MM.1S (cell line): ENCODE measurements at regions not wholly inside any gene's neighbourhood (a gene's known extent, or its start where the extent isn't known, plus 50 kb on each side); places are given as distances from the start of the nearest gene placed in this dataset.

ENCODE experiments used
- DNase-seq: peaks from one replicate; pipeline ENCODE4 v3.0.0-alpha.2; 2015
- H2AFZ ChIP-seq: fragments of 300-600 bp; sonication (generic); 2 replicates; pipeline ENCODE4 v1.6.0; 2016; ENCODE audit warnings: antibody characterized with exemption, low read length
- H3F3A ChIP-seq: fragments of 300-600 bp; sonication (generic); 2 replicates; pipeline ENCODE4 v1.6.1; 2016; ENCODE audit warnings: mild to moderate bottlenecking, antibody characterized with exemption, low read length, moderate library complexity, mixed read lengths; ENCODE audit not compliant: insufficient read depth
- H3K27ac ChIP-seq: fragments of 300-600 bp; sonication (generic); 2 replicates; pipeline ENCODE4 v1.5.1; 2016; ENCODE audit warnings: mild to moderate bottlenecking, low read length
- H3K27me3 ChIP-seq: fragments of 300-600 bp; sonication (generic); replicated peaks from 2 replicates; pipeline ENCODE4 v1.6.0; 2016; ENCODE audit warnings: low read length; ENCODE audit not compliant: insufficient read depth
- H3K36me3 ChIP-seq: fragments of 300-600 bp; sonication (generic); replicated peaks from 2 replicates; pipeline ENCODE4 v1.6.1; 2016; ENCODE audit warnings: mild to moderate bottlenecking, low read length, mixed read lengths; ENCODE audit not compliant: insufficient read depth
- H3K4me1 ChIP-seq: fragments of 300-600 bp; sonication (generic); 2 replicates; pipeline ENCODE4 v1.6.1; 2016; ENCODE audit warnings: low read length, mixed read lengths
- H3K4me2 ChIP-seq: fragments of 300-600 bp; sonication (generic); 2 replicates; pipeline ENCODE4 v1.6.0; 2016; ENCODE audit warnings: low read depth, low read length
- H3K4me3 ChIP-seq: fragments of 300-600 bp; sonication (generic); 2 replicates; pipeline ENCODE4 v1.5.1; 2016; ENCODE audit warnings: low read length, mixed read lengths
- H3K79me2 ChIP-seq: fragments of 300-600 bp; sonication (generic); 2 replicates; pipeline ENCODE4 v1.6.1; 2016; ENCODE audit warnings: mixed run types, low read length, mixed read lengths
- H3K9ac ChIP-seq: fragments of 300-600 bp; sonication (generic); 2 replicates; pipeline ENCODE4 v1.6.1; 2016; ENCODE audit warnings: low read length, mixed read lengths
- H3K9me2 ChIP-seq: fragments of 300-600 bp; sonication (generic); replicated peaks from 2 replicates; pipeline ENCODE4 v1.6.1; 2016; ENCODE audit warnings: mild to moderate bottlenecking, low read length, mixed read lengths; ENCODE audit not compliant: insufficient read depth
- H3K9me3 ChIP-seq: fragments of 300-600 bp; sonication (generic); replicated peaks from 2 replicates; pipeline ENCODE4 v1.6.1; 2016; ENCODE audit warnings: mild to moderate bottlenecking, low read length, mixed read lengths; ENCODE audit not compliant: insufficient read depth
- H4K20me1 ChIP-seq: fragments of 300-600 bp; sonication (generic); 2 replicates; pipeline ENCODE4 v1.6.1; 2016; ENCODE audit warnings: mild to moderate bottlenecking, low read length, moderate library complexity, mixed read lengths; ENCODE audit not compliant: insufficient read depth
- CTCF ChIP-seq: fragments of 300-600 bp; sonication (generic); IDR thresholded peaks from 2 replicates; pipeline ENCODE4 v1.5.1; 2016; ENCODE audit warnings: antibody characterized with exemption, low read length, mixed read lengths
- EZH2 ChIP-seq: fragments of 300-600 bp; sonication (generic); optimal IDR thresholded peaks from 2 replicates; pipeline ENCODE3; 2017; ENCODE audit warnings: low read depth, mild to moderate bottlenecking, antibody characterized with exemption, low read length, mixed read lengths
- EZH2phosphoT487 ChIP-seq: fragments of 300-600 bp; sonication (generic); IDR thresholded peaks from 2 replicates; pipeline ENCODE4 v1.6.1; 2018; ENCODE audit warnings: antibody characterized with exemption, low read length

- Histone ChIP-seq H3K9ac (no peak overlapping the region), H3K4me1 (peaks cover 6% of the 10 kb centered on the region; the same call in 1 of the 2 replicates), H3K9me2 (no peaks in the 10 kb centered on the region), H3K36me3 (no peaks in the 10 kb centered on the region), H3K9me3 (no peaks in the 10 kb centered on the region), H3K27me3 (no peaks in the 10 kb centered on the region), H2AFZ (no peak overlapping the region), H3K79me2 (no peaks in the 10 kb centered on the region), H3K4me3 (no peak overlapping the region), H3K27ac (no peak overlapping the region), H4K20me1 (no peaks in the 10 kb centered on the region), H3F3A (no peaks in the 10 kb centered on the region), H3K4me2 (no peak overlapping the region)
- peak; percentile 49 for DNase-seq
- TF ChIP-seq EZH2phosphoT487 (no peak), CTCF (peak; percentile 61)
These were observed 64.3 kb upstream of the TRABD2B start for GRCh38 chr1:48061162-48062136.

DNA sequence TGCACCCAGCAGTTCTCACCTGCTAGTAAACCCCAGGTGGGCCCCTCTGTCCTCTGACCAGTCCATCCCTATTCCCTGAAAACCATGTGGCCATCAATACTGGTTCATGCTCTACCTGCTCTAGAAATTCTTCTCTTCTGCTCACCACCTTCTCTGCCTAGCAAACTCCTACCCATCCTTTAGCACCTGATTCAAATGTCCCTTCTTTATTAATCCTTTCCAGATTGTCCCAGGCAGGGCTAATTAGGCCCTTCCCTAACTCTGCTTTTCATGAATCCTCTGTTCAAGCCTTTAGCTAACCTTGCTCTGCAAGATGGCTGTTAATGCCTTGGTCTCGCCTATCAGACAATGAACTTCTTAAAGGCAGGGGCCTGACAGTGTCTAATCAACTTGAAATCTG is 62.1 kb upstream of the TRABD2B start:
- TF ChIP-seq CTCF (no peak), EZH2phosphoT487 (no peak), EZH2 (no peak)
- no peak overlapping the region for H3K9ac ChIP-seq
- no peaks in the 10 kb centered on the region for H3K9me3 ChIP-seq
- H3K9me2 ChIP-seq = no peaks in the 10 kb centered on the region
- peaks cover 6% of the 10 kb centered on the region; the same call in 1 of the 2 replicates for H3K4me1 ChIP-seq
- H3K27me3 ChIP-seq = no peaks in the 10 kb centered on the region
- H3K4me2 ChIP-seq = no peak overlapping the region
- no peak overlapping the region for H3K27ac ChIP-seq
- H3K4me3 ChIP-seq = no peak overlapping the region
- H3K36me3 ChIP-seq = no peaks in the 10 kb centered on the region
- H3K79me2 ChIP-seq = no peaks in the 10 kb centered on the region
- DNase-seq = no peak
- no peaks in the 10 kb centered on the region for H4K20me1 ChIP-seq
- no peaks in the 10 kb centered on the region for H3F3A ChIP-seq
- no peak overlapping the region for H2AFZ ChIP-seq

DNA sequence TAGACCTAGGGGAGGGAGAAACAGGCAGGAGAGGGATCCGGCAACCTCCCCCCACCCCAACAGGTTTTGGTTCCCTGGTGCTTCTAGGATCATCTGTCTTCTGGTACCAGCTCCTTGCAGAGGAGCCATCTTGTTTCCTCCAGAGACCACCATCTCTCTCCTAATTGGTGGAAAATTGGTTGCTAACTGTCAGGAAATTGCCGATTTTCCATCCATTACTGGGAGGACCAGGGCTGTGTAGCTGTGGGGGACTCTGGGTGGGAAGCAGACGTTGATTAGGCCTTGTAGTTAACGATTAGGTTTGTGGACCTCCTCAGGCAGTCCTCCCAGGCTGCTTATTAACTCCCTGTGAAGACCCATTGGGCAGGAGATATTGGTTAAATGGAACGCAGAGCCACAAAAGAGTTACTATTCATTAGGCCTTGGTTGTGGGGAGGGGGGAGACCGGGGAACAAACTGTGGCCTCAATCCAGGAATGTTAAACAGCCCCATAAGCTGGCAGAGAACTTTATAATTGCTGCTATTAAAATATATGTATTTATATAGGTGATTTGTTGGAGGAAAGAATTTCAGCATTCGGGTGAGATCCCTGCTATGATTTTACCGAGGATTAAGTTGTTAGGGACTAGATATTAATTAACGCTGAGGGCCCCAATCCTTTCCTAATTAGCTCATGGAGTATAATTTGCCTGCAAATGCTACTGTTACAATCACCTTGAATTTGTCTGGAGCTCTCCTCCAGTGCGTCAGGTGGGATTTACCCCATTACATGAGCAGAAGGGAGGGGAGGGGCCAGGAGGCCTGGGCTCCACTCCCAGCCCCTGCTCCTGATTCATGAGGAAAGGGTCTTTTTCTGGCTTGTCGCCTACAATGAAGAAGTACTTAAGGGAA is 61.2 kb upstream of the TRABD2B start:
- Histone ChIP-seq H3K9me3 (no peaks in the 10 kb centered on the region), H3K4me1 (peaks cover 6% of the 10 kb centered on the region; the same call in 1 of the 2 replicates), H3K27me3 (no peaks in the 10 kb centered on the region), H2AFZ (no peak overlapping the region), H3K9me2 (no peaks in the 10 kb centered on the region), H3K79me2 (no peaks in the 10 kb centered on the region), H3K36me3 (no peaks in the 10 kb centered on the region), H4K20me1 (no peaks in the 10 kb centered on the region), H3K4me3 (no peak overlapping the region), H3K4me2 (no peak overlapping the region), H3K27ac (no peak overlapping the region), H3F3A (no peaks in the 10 kb centered on the region), H3K9ac (no peak overlapping the region)
- TF ChIP-seq EZH2 (no peak), EZH2phosphoT487 (no peak), CTCF (no peak)
- no peak for DNase-seq
